Peyer's patch (tissue), 4 donors: ENCODE measurements at regions not wholly inside any gene's neighbourhood (a gene's known extent, or its start where the extent isn't known, plus 50 kb on each side); places are given as distances from the start of the nearest gene placed in this dataset.

Experiments
- POLR2A ChIP-seq, 2 donors: fragments of 450-650 bp; IDR thresholded peaks; one replicate each; pipeline ENCODE4 v1.5.1; 2017; ENCODE audit warnings: antibody characterized with exemption in 2 of 2, mild to moderate bottlenecking in 2 of 2, moderate library complexity in 2 of 2
- TF ChIP-seq, protein P1 (sequence below), 6 experiments: fragments of 450-650 bp in 4 of 6; fragments of 200-600 bp in 2 of 6; sonication (generic) in 1 of 6; IDR thresholded peaks; one replicate each; pipeline ENCODE4 v1.5.1; 2017 to 2019; ENCODE audit warnings: antibody characterized with exemption in 6 of 6, mild to moderate bottlenecking in 3 of 6, moderate library complexity in 1 of 6

DNA sequence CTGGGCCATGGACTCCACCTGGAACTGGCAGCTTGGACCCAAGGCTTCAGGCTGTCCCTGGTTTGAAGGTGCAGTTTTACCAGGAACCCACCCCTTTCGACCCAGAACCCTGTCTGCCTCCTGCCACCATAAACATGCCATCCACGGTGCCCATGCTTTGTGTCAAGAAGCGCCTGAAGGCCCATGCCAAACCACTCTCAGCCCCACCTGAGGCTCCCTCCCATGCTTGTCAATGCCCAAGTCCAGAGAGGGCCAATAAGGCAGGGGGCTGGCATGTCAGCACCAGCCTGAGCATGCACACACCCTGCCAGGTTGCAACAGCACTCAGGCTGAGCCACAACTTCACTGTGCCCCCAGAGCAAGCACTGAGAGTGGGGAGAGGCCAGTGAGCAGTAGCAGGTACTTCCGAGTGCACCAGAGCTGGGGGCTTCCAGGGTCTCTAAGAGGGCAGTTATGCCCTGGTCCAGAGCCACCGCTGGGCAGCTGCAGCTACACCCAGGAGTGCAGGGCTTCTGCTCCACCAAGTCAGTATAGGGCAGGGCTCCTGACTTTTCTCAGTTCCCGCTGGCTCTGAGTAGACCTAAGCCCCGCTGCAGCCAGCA is 1256.0 kb downstream of the AMY1C start:
- TF ChIP-seq POLR2A (IDR thresholded peaks at IDR 0.05) = no peak
- TF ChIP-seq, protein P1, sequence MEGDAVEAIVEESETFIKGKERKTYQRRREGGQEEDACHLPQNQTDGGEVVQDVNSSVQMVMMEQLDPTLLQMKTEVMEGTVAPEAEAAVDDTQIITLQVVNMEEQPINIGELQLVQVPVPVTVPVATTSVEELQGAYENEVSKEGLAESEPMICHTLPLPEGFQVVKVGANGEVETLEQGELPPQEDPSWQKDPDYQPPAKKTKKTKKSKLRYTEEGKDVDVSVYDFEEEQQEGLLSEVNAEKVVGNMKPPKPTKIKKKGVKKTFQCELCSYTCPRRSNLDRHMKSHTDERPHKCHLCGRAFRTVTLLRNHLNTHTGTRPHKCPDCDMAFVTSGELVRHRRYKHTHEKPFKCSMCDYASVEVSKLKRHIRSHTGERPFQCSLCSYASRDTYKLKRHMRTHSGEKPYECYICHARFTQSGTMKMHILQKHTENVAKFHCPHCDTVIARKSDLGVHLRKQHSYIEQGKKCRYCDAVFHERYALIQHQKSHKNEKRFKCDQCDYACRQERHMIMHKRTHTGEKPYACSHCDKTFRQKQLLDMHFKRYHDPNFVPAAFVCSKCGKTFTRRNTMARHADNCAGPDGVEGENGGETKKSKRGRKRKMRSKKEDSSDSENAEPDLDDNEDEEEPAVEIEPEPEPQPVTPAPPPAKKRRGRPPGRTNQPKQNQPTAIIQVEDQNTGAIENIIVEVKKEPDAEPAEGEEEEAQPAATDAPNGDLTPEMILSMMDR (IDR thresholded peaks at IDR 0.05) = no peak
